Medulla oblongata (tissue), 1 donor: ENCODE measurements at regions not wholly inside any gene's neighbourhood (a gene's known extent, or its start where the extent isn't known, plus 50 kb on each side); places are given as distances from the start of the nearest gene placed in this dataset.

Experiments used
- DNase-seq: peaks from one replicate; pipeline ENCODE4 v3.0.0-alpha.2; 2015; ENCODE audit errors: extremely low spot score

DNA sequence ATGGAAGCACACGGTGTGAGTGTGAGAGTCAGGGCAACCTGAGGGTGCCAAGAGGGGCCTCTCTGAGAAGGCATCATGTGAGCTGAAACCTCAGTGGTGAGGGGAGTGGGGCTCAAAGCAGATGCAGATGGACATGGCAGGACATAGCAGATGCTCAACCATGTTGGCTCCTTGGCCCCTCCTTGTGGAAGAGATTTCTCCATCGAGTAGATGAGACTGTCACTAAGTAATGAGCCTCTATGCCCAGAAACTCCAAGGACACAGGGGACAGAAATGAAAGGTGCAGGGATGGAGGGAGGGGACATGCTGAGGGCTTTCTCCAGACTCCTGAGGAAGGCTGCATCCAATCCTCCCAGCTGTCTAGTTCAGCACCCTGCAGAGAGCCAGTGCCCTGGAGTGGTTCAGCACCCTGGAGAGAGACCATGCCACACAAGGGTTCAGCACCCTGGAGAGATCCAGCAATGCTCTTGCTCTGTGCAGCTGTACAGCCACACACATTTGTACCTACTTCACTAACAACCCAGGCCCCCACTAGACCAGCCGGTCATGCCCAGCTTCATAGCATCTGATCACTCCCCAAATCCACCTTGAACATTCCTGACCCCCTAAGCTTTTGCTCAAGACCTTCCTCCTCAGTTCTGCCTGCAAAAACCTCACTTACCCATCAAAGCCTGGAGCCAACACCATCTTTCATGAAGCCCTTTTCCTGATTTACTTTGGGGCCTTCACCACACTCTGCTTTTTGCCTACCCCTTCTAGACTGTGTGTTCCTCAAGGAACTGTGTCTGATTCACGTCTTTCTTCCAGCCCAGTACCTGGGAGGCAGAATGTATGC, 252.0 kb downstream of the CTTN start:
- peak; percentile 64 for DNase-seq

GRCh38 chr11:70651031-70651430, 252.7 kb downstream of the CTTN start:
- no peak for DNase-seq

GRCh38 chr11:70654016-70654415, 255.7 kb downstream of the CTTN start:
- no peak for DNase-seq

- DNase-seq, result no peak
Measured at GRCh38 chr11:70655816-70656215, 257.5 kb downstream of the CTTN start.

DNA sequence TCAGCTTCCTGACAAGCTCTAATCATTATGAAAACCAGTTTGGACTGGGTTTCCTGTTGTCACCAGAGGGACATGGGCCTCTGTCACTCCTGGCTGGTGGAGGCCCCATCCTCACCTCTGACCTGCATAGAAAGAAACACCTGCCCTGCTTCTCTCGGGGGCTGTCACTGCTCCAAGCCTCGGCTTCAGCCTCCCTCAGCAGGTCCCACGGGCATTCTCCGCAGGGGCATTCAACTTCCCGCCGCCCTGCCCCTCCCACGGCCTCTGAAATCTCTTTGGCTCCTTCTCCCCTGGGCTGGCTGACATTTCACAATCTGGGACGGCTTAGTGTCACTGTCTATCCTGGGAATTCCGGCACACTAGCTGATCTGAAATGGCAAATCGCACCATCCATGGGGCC, 257.9 kb downstream of the CTTN start:
- no peak for DNase-seq

GRCh38 chr11:70660059-70660888, 261.9 kb downstream of the CTTN start:
- DNase-seq, result no peak

GRCh38 chr11:70660889-70661197, 262.5 kb downstream of the CTTN start:
- DNase-seq, result no peak

DNA sequence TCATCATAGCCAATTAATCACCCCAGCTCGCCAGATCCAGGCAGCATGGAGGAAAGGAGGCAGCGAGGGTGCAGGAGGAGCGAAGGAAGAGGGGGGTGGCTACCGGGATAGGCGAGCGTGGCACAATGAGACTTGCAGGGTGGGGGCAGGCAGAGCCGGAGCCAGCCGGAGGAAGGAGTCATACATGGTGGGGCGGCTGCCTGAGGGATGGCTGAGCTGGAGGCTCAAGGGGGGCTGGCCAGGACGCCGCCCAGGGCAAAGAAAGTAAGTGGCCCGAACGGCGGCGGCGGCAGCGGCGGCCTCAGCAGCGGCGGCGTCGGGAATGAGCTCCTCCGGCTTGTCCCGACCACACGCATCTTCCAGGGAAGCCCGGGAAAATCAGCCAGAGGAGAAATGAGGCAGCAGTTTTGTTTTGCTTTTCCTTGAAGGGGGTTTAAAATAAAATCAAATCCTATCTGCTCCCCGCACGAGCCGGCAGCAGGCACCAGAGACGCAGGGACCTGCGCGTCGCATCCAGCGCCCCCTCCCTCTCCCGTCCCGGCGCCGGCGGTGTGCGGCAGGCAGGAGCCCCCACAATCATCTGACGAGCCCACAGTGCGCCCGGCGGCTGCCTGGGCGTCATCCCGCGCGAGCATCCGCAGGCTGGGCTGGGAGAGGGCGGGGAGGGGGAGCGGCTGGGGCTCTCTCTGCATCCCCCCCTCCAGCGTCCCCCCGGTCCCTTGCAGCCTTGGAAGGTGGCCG, 263.6 kb downstream of the CTTN start:
- peak; percentile 15 for DNase-seq

- DNase-seq, result no peak
Measured at GRCh38 chr11:70662691-70663098, 264.4 kb downstream of the CTTN start.

DNA sequence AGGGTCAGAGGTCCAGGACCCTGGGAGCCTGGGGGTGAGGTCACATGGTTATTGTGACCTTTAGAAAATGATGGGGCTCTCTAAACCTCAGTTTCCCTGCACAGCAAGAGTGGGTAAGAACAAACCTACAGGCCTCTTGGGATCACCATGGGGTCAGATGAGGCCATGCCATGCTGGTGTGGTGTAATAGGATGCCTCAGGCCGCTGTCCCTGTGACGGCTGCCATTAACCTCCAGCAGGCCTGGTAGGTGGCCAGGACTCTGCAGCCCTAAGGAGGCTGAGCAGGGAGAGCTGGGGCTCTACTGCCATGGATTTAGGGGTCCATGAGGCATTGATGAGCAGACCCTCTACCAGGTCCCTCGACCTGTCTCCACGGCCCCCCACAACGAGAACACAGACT, 265.5 kb downstream of the CTTN start:
- DNase-seq, result no peak

- DNase-seq, result no peak
Measured at GRCh38 chr11:70666311-70666710, 268.0 kb downstream of the CTTN start.

- DNase-seq, result no peak
Measured at GRCh38 chr11:70667767-70668166, 269.4 kb downstream of the CTTN start.

- no peak for DNase-seq
Measured at GRCh38 chr11:70668204-70669202, 270.2 kb downstream of the CTTN start.

- no peak for DNase-seq
Measured at GRCh38 chr11:70669281-70669680, 271.0 kb downstream of the CTTN start.

DNA sequence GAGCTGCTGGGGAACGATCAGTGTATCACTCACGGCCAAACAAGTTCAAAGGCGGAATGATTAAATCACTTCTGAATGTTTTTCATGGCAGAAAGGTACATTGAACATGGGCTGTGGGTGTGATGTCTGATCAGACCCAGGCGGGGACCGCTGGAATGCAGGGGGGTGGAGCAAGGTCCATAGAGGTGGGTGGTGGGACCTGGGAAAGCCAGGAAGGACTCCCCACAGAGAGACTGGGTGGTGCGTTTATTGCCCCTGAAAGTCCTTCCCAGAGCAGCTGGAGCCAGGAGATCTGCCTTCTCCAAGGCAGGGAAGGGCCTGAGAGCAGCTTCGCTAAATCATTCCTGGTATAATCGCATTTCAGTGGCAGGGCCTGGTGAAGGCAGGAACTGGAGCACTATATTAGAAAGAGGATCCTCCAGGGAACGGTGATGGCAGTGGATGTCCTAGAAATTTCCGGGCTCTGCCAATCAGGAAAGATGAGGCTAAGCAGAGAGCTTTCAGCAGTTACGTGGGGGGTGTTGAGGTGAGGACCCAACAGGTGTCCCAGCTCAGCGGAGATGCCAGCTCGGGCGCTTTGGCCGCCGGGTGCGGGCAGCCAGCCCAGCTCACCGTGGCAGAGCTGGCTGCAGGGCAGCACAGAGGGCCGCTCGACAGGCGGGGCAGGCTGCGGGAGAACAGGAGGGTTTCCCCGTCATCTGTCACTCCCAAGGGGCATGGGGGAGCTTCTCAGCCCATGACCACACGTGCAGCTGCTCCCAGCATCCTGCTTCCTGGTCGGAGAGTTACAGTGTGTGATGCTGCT, 271.7 kb downstream of the CTTN start:
- DNase-seq, result no peak

DNA sequence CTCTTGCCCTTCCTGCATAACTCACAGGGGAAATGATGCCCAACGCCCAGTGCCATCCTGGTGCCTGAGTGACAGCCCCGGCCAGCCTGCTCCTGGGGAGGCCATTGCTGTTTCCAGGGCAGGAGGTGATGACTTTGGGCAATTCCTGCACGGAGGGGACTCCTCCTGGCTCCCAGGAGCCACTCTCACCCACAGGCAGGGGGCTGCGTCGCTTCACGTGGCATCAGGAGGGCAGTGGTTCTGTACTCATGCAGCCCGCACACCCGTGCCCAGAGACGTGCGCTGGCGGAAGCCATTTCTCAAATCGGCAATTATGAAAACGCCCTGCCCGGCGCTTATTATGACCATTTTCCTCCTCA, 272.3 kb downstream of the CTTN start:
- DNase-seq, result no peak

DNA sequence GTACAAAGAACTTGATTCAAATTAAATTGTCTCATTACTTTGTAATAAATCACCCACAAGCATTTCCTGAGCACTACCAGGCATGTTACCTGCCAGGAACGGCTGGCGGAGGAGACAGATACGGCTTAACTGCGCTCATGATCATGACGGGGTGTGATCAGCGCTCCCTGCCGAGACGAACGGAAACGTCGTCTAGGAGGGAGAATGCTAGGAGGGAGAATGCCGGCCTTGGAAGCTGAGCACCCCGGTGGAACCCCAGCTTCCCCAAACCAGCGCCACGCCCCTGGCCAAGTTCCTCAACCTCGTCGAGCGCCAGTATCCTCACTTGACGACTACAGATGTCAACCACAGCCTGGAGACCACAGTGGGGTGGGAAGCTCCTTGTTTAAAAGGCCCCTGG, 272.8 kb downstream of the CTTN start:
- no peak for DNase-seq

DNA sequence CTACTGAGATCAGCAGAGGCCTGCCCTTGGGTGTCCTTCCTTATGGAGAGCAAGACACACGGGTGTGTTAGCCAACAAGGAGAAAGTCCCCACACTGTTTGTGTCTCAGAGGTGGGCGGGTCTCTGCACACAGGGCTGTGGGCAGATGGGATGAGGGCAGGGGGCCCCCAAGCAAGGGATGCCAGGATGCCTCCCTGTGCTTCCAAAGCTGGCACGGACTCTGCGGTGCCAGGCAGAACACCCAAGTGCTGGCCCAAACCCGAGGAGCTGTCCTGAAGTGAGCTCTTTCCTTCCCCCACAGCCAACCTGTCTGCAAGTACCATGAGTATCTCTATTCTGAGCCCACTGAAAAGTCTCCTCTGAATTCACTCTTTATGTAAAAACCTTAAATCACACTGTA, 273.3 kb downstream of the CTTN start:
- no peak for DNase-seq

DNA sequence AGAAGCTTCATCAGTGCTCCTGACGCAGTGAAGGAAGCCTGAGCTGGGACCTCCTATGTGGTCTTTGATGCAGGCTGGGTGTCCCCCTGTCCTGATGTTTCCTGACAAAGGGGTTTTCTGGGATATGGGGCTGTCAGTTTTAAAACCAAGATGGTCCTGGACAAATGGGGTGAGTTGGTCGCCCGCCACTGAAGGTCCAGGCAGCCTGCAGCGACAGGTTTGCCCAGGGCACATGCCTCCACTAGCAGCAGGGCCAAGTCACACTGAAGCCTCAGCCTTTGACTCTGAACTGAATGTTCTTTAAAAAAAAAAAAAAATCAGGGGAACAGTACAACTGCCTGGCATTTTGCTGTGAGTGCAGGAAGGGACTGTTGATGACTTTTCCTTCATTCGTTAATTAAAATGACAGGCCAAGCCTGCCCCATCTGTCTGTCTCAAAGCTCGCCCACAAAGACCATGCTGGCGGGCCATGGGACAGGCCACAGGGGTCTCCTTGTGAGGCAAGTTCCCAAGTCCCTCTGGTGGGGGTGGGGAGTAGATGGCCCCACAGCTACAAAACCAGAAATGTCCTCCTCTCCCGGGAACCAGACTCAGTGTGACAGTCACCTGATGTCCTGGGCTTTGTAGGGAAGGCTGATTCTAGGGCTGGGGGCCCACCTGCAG, 274.8 kb downstream of the CTTN start:
- peak; percentile 22 for DNase-seq

DNA sequence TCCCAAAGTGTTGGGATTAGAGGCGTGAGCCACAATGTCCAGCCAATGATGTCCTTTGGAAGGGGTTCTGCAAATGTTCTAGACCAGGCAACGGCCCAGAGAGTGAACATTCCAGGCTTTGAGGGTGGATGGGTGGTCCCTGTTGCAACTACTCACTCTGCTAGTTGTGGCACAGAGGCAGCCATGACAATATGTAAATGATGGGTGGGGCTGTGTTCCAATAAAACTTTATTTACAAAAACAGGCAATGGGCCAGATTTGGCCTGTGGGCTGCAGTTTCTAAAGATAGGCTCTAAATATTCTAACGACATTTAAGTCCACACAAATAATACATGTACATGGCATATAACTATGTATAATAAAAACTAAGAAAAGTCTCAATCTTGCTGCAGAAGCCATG, 276.3 kb downstream of the CTTN start:
- DNase-seq, result no peak
